Liver (tissue), 8 donors: ENCODE measurements at regions not wholly inside any gene's neighbourhood (a gene's known extent, or its start where the extent isn't known, plus 50 kb on each side); places are given as distances from the start of the nearest gene placed in this dataset.

Experiments
- DNase-seq: peaks from one replicate; pipeline ENCODE4 v3.0.0-alpha.2; 2017; ENCODE audit warnings: low spot score
- H3K27ac ChIP-seq, 2 donors: one replicate each; pipeline ENCODE4 v1.7.0; 2013; ENCODE audit warnings: inconsistent platforms in 2 of 2, low read length in 2 of 2, control low read depth in 1 of 2, low read depth in 1 of 2, mild to moderate bottlenecking in 1 of 2
- H3K27me3 ChIP-seq, 4 donors: one replicate each; pipeline versions ENCODE4 v1.6.1 to v1.7.0; 2013; ENCODE audit warnings: low read length in 3 of 4, inconsistent platforms in 1 of 4, mild to moderate bottlenecking in 1 of 4, moderate library complexity in 1 of 4; ENCODE audit not compliant: control insufficient read depth in 4 of 4, insufficient read depth in 4 of 4
- H3K36me3 ChIP-seq, 4 donors: one replicate each; pipeline versions ENCODE4 v1.6.1 to v1.7.0; 2013; ENCODE audit warnings: low read length in 3 of 4, mild to moderate bottlenecking in 3 of 4, low read depth in 1 of 4, moderate library complexity in 1 of 4; ENCODE audit not compliant: control insufficient read depth in 4 of 4, insufficient read depth in 3 of 4
- H3K4me1 ChIP-seq, 4 donors: one replicate each; pipeline versions ENCODE4 v1.6.1 to v1.7.0; 2013; ENCODE audit warnings: low read length in 3 of 4, mild to moderate bottlenecking in 3 of 4, moderate library complexity in 1 of 4; ENCODE audit not compliant: control insufficient read depth in 4 of 4, insufficient read depth in 4 of 4
- H3K4me3 ChIP-seq, 3 donors: one replicate each; pipeline versions ENCODE4 v1.6.1 to v1.7.0; 2013; ENCODE audit warnings: low read length in 3 of 3, control low read depth in 1 of 3, low read depth in 1 of 3, mild to moderate bottlenecking in 1 of 3
- H3K9ac ChIP-seq, 2 donors: one replicate each; pipeline ENCODE4 v1.7.0; 2013; ENCODE audit warnings: low read length in 2 of 2, mild to moderate bottlenecking in 2 of 2, moderate library complexity in 2 of 2, control low read depth in 1 of 2, low read depth in 1 of 2
- H3K9me3 ChIP-seq, 4 donors: one replicate each; pipeline versions ENCODE4 v1.6.1 to v1.7.0; 2013; ENCODE audit warnings: low read length in 3 of 4; ENCODE audit not compliant: control insufficient read depth in 4 of 4
- ATF3 ChIP-seq: IDR thresholded peaks from 2 replicates; pipeline ENCODE4 v1.6.1; 2016; ENCODE audit warnings: antibody characterized with exemption
- CTCF ChIP-seq: fragments of 150-350 bp; IDR thresholded peaks from 2 replicates; pipeline ENCODE4 v1.5.1; 2017; ENCODE audit warnings: improper control_type of control experiment, low read depth, low read length; ENCODE audit not compliant: missing input control
- EGR1 ChIP-seq, 2 donors: IDR thresholded peaks; 2 replicates each; pipeline ENCODE4 v1.6.1; 2016 to 2018; ENCODE audit warnings: antibody characterized with exemption in 2 of 2, low read depth in 2 of 2
- FOXA1 ChIP-seq: IDR thresholded peaks from 2 replicates; pipeline ENCODE4 v1.6.1; 2016; ENCODE audit warnings: antibody characterized with exemption
- FOXA2 ChIP-seq: IDR thresholded peaks from 2 replicates; pipeline ENCODE4 v1.6.1; 2016; ENCODE audit warnings: antibody characterized with exemption
- GABPA ChIP-seq, 2 donors: IDR thresholded peaks in 1 of 2; conservative IDR thresholded peaks in 1 of 2; 2 replicates each; pipeline ENCODE4 v1.6.1; 2016; ENCODE audit warnings: antibody characterized with exemption in 2 of 2, mild to moderate bottlenecking in 1 of 2, moderate library complexity in 1 of 2
- HNF4A ChIP-seq, 2 donors: conservative IDR thresholded peaks; 2 replicates each; pipeline ENCODE4 v1.6.1; 2016; ENCODE audit warnings: antibody characterized with exemption in 2 of 2, mild to moderate bottlenecking in 2 of 2
- HNF4G ChIP-seq: IDR thresholded peaks from 2 replicates; pipeline ENCODE4 v1.6.1; 2016; ENCODE audit warnings: antibody characterized with exemption
- JUND ChIP-seq, 2 donors: IDR thresholded peaks; 2 replicates each; pipeline ENCODE4 v1.6.1; 2016; ENCODE audit warnings: antibody characterized with exemption in 2 of 2
- NR2F2 ChIP-seq: IDR thresholded peaks from 2 replicates; pipeline ENCODE4 v1.6.1; 2016; ENCODE audit warnings: antibody characterized with exemption
- RAD21 ChIP-seq, 2 donors: IDR thresholded peaks; 2 replicates each; pipeline ENCODE4 v1.6.1; 2016; ENCODE audit warnings: antibody characterized with exemption in 2 of 2, mild to moderate bottlenecking in 2 of 2
- REST ChIP-seq: IDR thresholded peaks from 2 replicates; pipeline ENCODE4 v1.6.1; 2016; ENCODE audit warnings: antibody characterized with exemption, mild to moderate bottlenecking
- RXRA ChIP-seq, 2 donors: IDR thresholded peaks; 2 replicates each; pipeline ENCODE4 v1.6.1; 2017 to 2018; ENCODE audit warnings: antibody characterized with exemption in 2 of 2, mild to moderate bottlenecking in 1 of 2
- SP1 ChIP-seq: IDR thresholded peaks from 2 replicates; pipeline ENCODE4 v1.6.1; 2018; ENCODE audit warnings: antibody characterized with exemption, mild to moderate bottlenecking
- TAF1 ChIP-seq: conservative IDR thresholded peaks from 2 replicates; pipeline ENCODE4 v1.6.1; 2016; ENCODE audit warnings: antibody characterized with exemption, mild to moderate bottlenecking
- YY1 ChIP-seq: IDR thresholded peaks from 2 replicates; pipeline ENCODE4 v1.6.1; 2016; ENCODE audit warnings: antibody characterized with exemption, mild to moderate bottlenecking
- ZBTB33 ChIP-seq: IDR thresholded peaks from 2 replicates; pipeline ENCODE4 v1.6.1; 2016; ENCODE audit warnings: antibody characterized with exemption
- WGBS: extraction: QIAGEN DNeasy Blood & Tissue Kit; methylation state at CpG from one replicate; pipeline ENCODE4 v1.1.7; 2013; 5-methylcytosine and 5-hydroxymethylcytosine counted together
- TF ChIP-seq, protein P1 (sequence below): IDR thresholded peaks from 2 replicates; pipeline ENCODE4 v1.6.1; 2016; ENCODE audit warnings: antibody characterized with exemption
- donor health status: healthy.
- donor health status: healthy.
- donor health status: healthy.
- donor health status: healthy.
- donor health status: healthy.

DNA sequence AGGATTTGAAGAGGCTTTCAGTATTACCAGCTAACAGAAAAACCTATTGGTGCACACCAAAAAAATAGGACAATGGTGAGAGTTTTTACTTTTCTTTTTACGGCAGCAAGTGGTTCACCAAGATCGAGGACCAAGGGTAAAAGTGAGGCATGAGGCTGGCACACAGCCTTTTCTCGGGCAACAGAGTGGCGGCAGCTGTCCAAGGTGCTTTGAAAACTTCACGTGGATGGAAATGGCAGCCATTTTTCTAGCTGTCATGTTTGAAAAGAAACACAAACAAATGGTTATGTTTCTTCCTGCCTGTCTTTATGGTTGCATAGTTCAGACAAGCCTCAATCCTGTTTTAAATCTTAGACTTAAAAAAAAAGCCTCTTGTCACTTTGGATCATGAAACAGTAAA is 812.5 kb upstream of the CHAC2 start (continued):
- TF ChIP-seq ATF3 (no peak), RAD21 (IDR thresholded peaks at IDR 0.05) (no peak)

DNA sequence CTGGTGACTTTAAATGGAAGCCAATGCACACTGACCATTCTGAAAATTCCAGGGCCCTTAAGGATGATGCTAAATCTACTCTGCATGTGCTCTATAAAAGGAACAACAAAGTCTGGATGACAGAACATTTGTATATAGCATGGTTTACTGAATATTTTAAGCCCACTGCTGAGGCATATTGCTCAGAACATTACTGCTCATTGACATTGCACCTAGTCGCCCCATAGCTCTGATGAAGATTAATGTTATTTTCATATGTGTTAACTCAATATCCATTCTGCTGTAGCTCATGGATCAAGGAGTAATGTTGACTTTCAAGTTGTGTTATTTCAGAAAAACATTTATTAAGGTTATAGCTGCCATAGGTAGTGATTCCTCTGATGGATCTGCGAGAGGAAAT is 827.5 kb upstream of the CHAC2 start:
- Histone ChIP-seq H3K4me3 (no peak overlapping the region), H3K27ac (no peak overlapping the region), H3K9ac (no peak overlapping the region), H3K27me3 (no peaks in the 10 kb centered on the region), H3K36me3 (no peaks in the 10 kb centered on the region), H3K4me1 (no peaks in the 10 kb centered on the region), H3K9me3 (no peaks in the 10 kb centered on the region)
- TF ChIP-seq RXRA (IDR thresholded peaks at IDR 0.05), result no peak
- no peak for TF ChIP-seq HNF4A (conservative IDR thresholded peaks at IDR 0.05)
- TF ChIP-seq RAD21 (IDR thresholded peaks at IDR 0.05), result no peak
- no peak for TF ChIP-seq GABPA (IDR thresholded peaks at IDR 0.05 in 1 of 2, conservative IDR thresholded peaks at IDR 0.05 in 1 of 2)
- no peak for TF ChIP-seq FOXA1
- TF ChIP-seq JUND (IDR thresholded peaks at IDR 0.05), result no peak
- TF ChIP-seq REST, result no peak
- no peak for TF ChIP-seq FOXA2
- no peak for TF ChIP-seq HNF4G
- no peak for TF ChIP-seq SP1
- no peak for TF ChIP-seq NR2F2
- no peak for TF ChIP-seq EGR1 (IDR thresholded peaks at IDR 0.05; ENCODE audit: low read depth in 2 of 2)
- TF ChIP-seq TAF1, result no peak
- TF ChIP-seq, protein P1, sequence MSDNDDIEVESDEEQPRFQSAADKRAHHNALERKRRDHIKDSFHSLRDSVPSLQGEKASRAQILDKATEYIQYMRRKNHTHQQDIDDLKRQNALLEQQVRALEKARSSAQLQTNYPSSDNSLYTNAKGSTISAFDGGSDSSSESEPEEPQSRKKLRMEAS, result no peak
- TF ChIP-seq ZBTB33, result no peak
- no peak for TF ChIP-seq YY1
- TF ChIP-seq ATF3, result no peak
- TF ChIP-seq CTCF, result no peak
- DNase-seq, result no peak
- WGBS, result 92% methylated on average over 2 of the region's 2 CpGs
